HUES6 (cell line): ENCODE measurements at regions not wholly inside any gene's neighbourhood (a gene's known extent, or its start where the extent isn't known, plus 50 kb on each side); places are given as distances from the start of the nearest gene placed in this dataset.

ENCODE experiments used
- H3K27ac ChIP-seq: 2 replicates; pipeline ENCODE4 v1.7.0; 2013; ENCODE audit warnings: low read depth, mild to moderate bottlenecking, low read length, inconsistent platforms
- H3K27me3 ChIP-seq: 2 replicates; pipeline ENCODE4 v1.6.1; 2013; ENCODE audit warnings: low read length; ENCODE audit not compliant: control insufficient read depth, insufficient read depth
- H3K36me3 ChIP-seq: 2 replicates; pipeline ENCODE4 v1.6.1; 2013; ENCODE audit warnings: low read length; ENCODE audit not compliant: control insufficient read depth, insufficient read depth
- H3K4me1 ChIP-seq: 2 replicates; pipeline ENCODE4 v1.6.1; 2013; ENCODE audit warnings: low read length; ENCODE audit not compliant: control insufficient read depth, insufficient read depth
- H3K4me3 ChIP-seq: 2 replicates; pipeline ENCODE4 v1.5.1; 2013; ENCODE audit warnings: low read depth, low read length
- H3K9ac ChIP-seq: one replicate; pipeline ENCODE4 v1.6.1; 2013; ENCODE audit warnings: mild to moderate bottlenecking, low read length
- H3K9me3 ChIP-seq: 2 replicates; pipeline ENCODE4 v1.6.1; 2013; ENCODE audit warnings: low read depth, low read length; ENCODE audit not compliant: control insufficient read depth, insufficient read depth

GRCh38 chr4:184575306-184575705 lies 73.9 kb downstream of the CASP3 start:
- Histone ChIP-seq H3K4me1 (no peaks in the 10 kb centered on the region), H3K36me3 (no peaks in the 10 kb centered on the region), H3K4me3 (no peak overlapping the region), H3K9me3 (peaks cover 3% of the 10 kb centered on the region; the same call in 1 of the 2 replicates), H3K27ac (no peak overlapping the region), H3K27me3 (no peaks in the 10 kb centered on the region), H3K9ac (no peak overlapping the region)

GRCh38 chr4:184574861-184575260 lies 74.4 kb downstream of the CASP3 start:
- no peak overlapping the region for H3K9ac ChIP-seq
- H3K4me3 ChIP-seq: no peak overlapping the region
- no peak overlapping the region for H3K27ac ChIP-seq
- no peaks in the 10 kb centered on the region for H3K4me1 ChIP-seq
- no peaks in the 10 kb centered on the region for H3K27me3 ChIP-seq
- H3K9me3 ChIP-seq: no peaks in the 10 kb centered on the region
- no peaks in the 10 kb centered on the region for H3K36me3 ChIP-seq

- H3K9ac ChIP-seq: no peak overlapping the region
- H3K27me3 ChIP-seq: no peaks in the 10 kb centered on the region
- H3K9me3 ChIP-seq: no peaks in the 10 kb centered on the region
- H3K4me1 ChIP-seq: no peaks in the 10 kb centered on the region
- no peak overlapping the region for H3K27ac ChIP-seq
- no peaks in the 10 kb centered on the region for H3K36me3 ChIP-seq
- no peak overlapping the region for H3K4me3 ChIP-seq
Measured at GRCh38 chr4:184573701-184574100, 75.5 kb downstream of the CASP3 start.

- no peaks in the 10 kb centered on the region for H3K36me3 ChIP-seq
- H3K4me3 ChIP-seq: no peak overlapping the region
- H3K27me3 ChIP-seq: no peaks in the 10 kb centered on the region
- H3K27ac ChIP-seq: no peak overlapping the region
- H3K4me1 ChIP-seq: no peaks in the 10 kb centered on the region
- no peak overlapping the region for H3K9ac ChIP-seq
- 0 out of 2 replicates have a peak, but pooled peaks cover 2% of the 10 kb centered on the region for H3K9me3 ChIP-seq
Measured at GRCh38 chr4:184568770-184569169, 80.5 kb downstream of the CASP3 start.

GRCh38 chr4:184563621-184564020 lies 85.6 kb downstream of the CASP3 start:
- Histone ChIP-seq H3K27me3 (no peaks in the 10 kb centered on the region), H3K4me1 (no peaks in the 10 kb centered on the region), H3K9me3 (0 out of 2 replicates have a peak, but pooled peaks cover 2% of the 10 kb centered on the region), H3K4me3 (no peak overlapping the region), H3K9ac (no peak overlapping the region), H3K36me3 (no peaks in the 10 kb centered on the region), H3K27ac (no peak overlapping the region)

- H3K9ac ChIP-seq: no peak overlapping the region
- H3K4me1 ChIP-seq: no peaks in the 10 kb centered on the region
- no peaks in the 10 kb centered on the region for H3K36me3 ChIP-seq
- no peak overlapping the region for H3K27ac ChIP-seq
- no peaks in the 10 kb centered on the region for H3K9me3 ChIP-seq
- no peak overlapping the region for H3K4me3 ChIP-seq
- no peaks in the 10 kb centered on the region for H3K27me3 ChIP-seq
Measured at GRCh38 chr4:184558996-184559395, 84.6 kb upstream of the IRF2 start.

- Histone ChIP-seq H3K36me3 (no peaks in the 10 kb centered on the region), H3K4me3 (no peak overlapping the region), H3K4me1 (no peaks in the 10 kb centered on the region), H3K27ac (no peak overlapping the region), H3K9me3 (no peaks in the 10 kb centered on the region), H3K27me3 (no peaks in the 10 kb centered on the region), H3K9ac (no peak overlapping the region)
Measured at GRCh38 chr4:184553891-184554290, 79.5 kb upstream of the IRF2 start.

- no peaks in the 10 kb centered on the region for H3K36me3 ChIP-seq
- H3K27ac ChIP-seq: no peak overlapping the region
- no peak overlapping the region for H3K9ac ChIP-seq
- H3K9me3 ChIP-seq: no peaks in the 10 kb centered on the region
- no peaks in the 10 kb centered on the region; the same call in 1 of the 2 replicates for H3K4me1 ChIP-seq
- H3K27me3 ChIP-seq: no peaks in the 10 kb centered on the region
- H3K4me3 ChIP-seq: no peak overlapping the region
Measured at GRCh38 chr4:184550476-184550875, 76.1 kb upstream of the IRF2 start.

- Histone ChIP-seq H3K4me1 (no peaks in the 10 kb centered on the region; the same call in 1 of the 2 replicates), H3K36me3 (no peaks in the 10 kb centered on the region), H3K9me3 (no peaks in the 10 kb centered on the region), H3K27me3 (no peaks in the 10 kb centered on the region), H3K4me3 (peak overlapping the region; percentile 53), H3K27ac (no peak overlapping the region), H3K9ac (peak overlapping the region; percentile 62)
Measured at GRCh38 chr4:184548648-184549341, 74.4 kb upstream of the IRF2 start.

GRCh38 chr4:184548316-184548647 lies 73.9 kb upstream of the IRF2 start:
- Histone ChIP-seq H3K27ac (no peak overlapping the region; the same call in 1 of the 2 replicates), H3K9me3 (no peaks in the 10 kb centered on the region), H3K4me1 (no peaks in the 10 kb centered on the region; the same call in 1 of the 2 replicates), H3K4me3 (peak overlapping the region; percentile 53), H3K27me3 (no peaks in the 10 kb centered on the region), H3K36me3 (no peaks in the 10 kb centered on the region), H3K9ac (peak overlapping the region; percentile 62)

- H3K9ac ChIP-seq: no peak overlapping the region
- no peak overlapping the region for H3K4me3 ChIP-seq
- no peaks in the 10 kb centered on the region for H3K9me3 ChIP-seq
Measured at GRCh38 chr4:184544788-184545409, 70.5 kb upstream of the IRF2 start.

More at GRCh38 chr4:184544788-184545409, 70.5 kb upstream of the IRF2 start:
- Histone ChIP-seq H3K27ac (no peak overlapping the region), H3K4me1 (no peaks in the 10 kb centered on the region; the same call in 1 of the 2 replicates), H3K27me3 (no peaks in the 10 kb centered on the region), H3K36me3 (no peaks in the 10 kb centered on the region)
